ENCODE measurements at regions not wholly inside any gene's neighbourhood (a gene's known extent, or its start where the extent isn't known, plus 50 kb on each side); places are given as distances from the start of the nearest gene placed in this dataset.

DNA sequence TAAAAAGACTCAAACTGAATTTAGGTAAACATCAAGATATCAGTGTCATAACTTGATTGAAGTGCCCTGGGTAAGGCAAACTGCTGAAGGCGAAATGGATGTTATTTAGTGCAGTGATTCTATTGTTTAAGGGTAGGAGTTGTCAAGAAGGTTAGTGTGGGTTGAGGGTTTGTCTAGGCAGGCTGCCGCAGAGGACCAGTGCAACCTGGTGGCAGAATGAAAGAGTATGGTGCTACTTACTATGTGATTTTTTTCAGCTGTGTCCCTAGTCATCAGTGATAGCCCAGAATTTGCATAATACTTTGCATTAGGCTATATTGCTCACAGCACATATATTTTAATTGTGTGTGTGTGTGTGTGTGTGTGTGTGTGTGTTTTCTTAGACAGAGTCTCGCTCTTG lies 1127.0 kb downstream of the GALC start:
- Histone ChIP-seq H3K9me3 (no peaks in the 10 kb centered on the region), H3K4me1 (no peaks in the 10 kb centered on the region), H3K27ac (no peak overlapping the region), H3K27me3 (no peaks in the 10 kb centered on the region), H3K4me3 (no peak overlapping the region), H3K36me3 (no peaks in the 10 kb centered on the region)
- TF ChIP-seq, protein P1, sequence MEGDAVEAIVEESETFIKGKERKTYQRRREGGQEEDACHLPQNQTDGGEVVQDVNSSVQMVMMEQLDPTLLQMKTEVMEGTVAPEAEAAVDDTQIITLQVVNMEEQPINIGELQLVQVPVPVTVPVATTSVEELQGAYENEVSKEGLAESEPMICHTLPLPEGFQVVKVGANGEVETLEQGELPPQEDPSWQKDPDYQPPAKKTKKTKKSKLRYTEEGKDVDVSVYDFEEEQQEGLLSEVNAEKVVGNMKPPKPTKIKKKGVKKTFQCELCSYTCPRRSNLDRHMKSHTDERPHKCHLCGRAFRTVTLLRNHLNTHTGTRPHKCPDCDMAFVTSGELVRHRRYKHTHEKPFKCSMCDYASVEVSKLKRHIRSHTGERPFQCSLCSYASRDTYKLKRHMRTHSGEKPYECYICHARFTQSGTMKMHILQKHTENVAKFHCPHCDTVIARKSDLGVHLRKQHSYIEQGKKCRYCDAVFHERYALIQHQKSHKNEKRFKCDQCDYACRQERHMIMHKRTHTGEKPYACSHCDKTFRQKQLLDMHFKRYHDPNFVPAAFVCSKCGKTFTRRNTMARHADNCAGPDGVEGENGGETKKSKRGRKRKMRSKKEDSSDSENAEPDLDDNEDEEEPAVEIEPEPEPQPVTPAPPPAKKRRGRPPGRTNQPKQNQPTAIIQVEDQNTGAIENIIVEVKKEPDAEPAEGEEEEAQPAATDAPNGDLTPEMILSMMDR (IDR thresholded peaks at IDR 0.05) = no peak
- no peak for TF ChIP-seq POLR2A (IDR thresholded peaks at IDR 0.05)
- DNase-seq = no peak
- intact Hi-C loops (cut with DNase I) = no loop called here
- 83 to 93% methylated on average over 3 of the region's 3 CpGs for whole genome bisulfite sequencing, 2 donors

DNA sequence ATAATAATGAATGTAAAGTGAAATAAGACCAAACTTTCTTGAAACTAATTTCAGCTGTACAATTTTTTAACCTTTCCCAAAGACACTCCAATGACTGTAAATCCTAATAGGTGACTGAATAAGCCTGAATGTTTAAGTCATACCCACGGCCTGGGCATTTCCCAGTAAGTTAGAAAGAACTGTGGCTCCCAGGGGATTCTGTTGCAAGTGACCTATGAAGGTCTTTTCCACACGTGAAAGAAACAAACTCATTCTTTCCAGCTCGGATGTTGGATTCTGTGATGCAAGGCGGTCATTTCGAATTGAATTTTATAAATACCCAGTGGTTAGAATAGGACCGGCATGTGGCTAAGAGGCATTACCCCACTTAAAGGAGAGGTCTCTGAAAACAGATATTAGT lies 1134.4 kb downstream of the GALC start:
- no peaks in the 10 kb centered on the region for H3K36me3 ChIP-seq
- TF ChIP-seq, protein P1 (IDR thresholded peaks at IDR 0.05) = no peak
- TF ChIP-seq POLR2A (IDR thresholded peaks at IDR 0.05) = no peak
- intact Hi-C loops (cut with DNase I) = no loop called here
- H3K4me1 ChIP-seq = no peaks in the 10 kb centered on the region
- no peak overlapping the region for H3K4me3 ChIP-seq
- no peak for DNase-seq
- 53 to 60% methylated on average over 6 of the region's 6 CpGs for WGBS, 2 donors
- no peaks in the 10 kb centered on the region for H3K9me3 ChIP-seq
- H3K27me3 ChIP-seq = no peaks in the 10 kb centered on the region
- no peak overlapping the region for H3K27ac ChIP-seq

DNA sequence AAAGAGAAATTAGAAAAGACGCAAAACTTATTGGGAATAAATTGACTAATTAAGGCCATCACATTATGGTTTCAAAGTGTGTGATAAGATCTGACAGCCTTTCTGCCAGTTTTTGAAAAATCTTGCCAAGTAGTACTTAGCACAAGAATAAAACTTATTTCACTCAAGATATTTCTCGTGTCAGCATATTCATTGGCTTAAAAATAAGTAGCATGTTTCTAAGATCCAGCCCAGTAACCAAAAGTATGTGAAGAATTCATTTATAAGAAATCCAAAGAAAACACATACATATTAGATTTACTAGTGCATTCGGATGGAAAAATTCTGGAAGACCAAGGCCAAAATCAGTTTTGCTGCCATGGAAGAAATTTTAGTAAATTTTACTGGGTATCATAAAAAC lies 1135.0 kb downstream of the GALC start:
- intact Hi-C loops (cut with DNase I) = no loop called here
- H3K36me3 ChIP-seq = no peaks in the 10 kb centered on the region
- H3K27me3 ChIP-seq = no peaks in the 10 kb centered on the region
- H3K4me3 ChIP-seq = no peak overlapping the region
- no peaks in the 10 kb centered on the region for H3K9me3 ChIP-seq
- H3K4me1 ChIP-seq = no peaks in the 10 kb centered on the region
- H3K27ac ChIP-seq = no peak overlapping the region
- WGBS, 2 donors = 58 to 60% methylated on average over 3 of the region's 3 CpGs
- no peak for TF ChIP-seq POLR2A (IDR thresholded peaks at IDR 0.05)
- TF ChIP-seq, protein P1 (IDR thresholded peaks at IDR 0.05) = no peak
- no peak for DNase-seq

DNA sequence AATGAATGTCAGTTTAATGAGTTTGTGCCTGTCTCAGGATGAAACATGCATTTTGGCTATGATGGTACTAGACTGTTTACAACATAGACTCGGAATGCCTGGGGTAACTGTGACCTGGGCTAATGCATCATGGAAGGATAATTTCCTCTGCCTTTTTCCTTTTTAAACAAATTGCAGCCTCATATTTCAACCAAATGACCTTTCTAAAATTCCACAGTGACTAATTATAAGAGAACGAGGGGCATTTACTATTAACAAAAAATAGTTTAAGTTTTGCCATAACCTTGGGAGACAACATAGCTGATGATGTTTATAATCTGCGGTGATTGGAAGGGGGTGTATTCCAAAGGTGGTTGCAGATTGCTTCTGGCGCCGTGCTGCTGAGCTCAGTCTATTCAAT lies 1140.5 kb downstream of the GALC start:
- Histone ChIP-seq H3K36me3 (no peaks in the 10 kb centered on the region), H3K4me3 (no peak overlapping the region), H3K27ac (no peak overlapping the region), H3K9me3 (no peaks in the 10 kb centered on the region), H3K27me3 (no peaks in the 10 kb centered on the region), H3K4me1 (no peaks in the 10 kb centered on the region)
- TF ChIP-seq, protein P1 (IDR thresholded peaks at IDR 0.05) = no peak
- TF ChIP-seq POLR2A (IDR thresholded peaks at IDR 0.05) = no peak
- DNase-seq = no peak
- whole genome bisulfite sequencing, 2 donors = 52 to 57% methylated on average over 5 of the region's 5 CpGs
- intact Hi-C loops (cut with DNase I) = no loop called here

DNA sequence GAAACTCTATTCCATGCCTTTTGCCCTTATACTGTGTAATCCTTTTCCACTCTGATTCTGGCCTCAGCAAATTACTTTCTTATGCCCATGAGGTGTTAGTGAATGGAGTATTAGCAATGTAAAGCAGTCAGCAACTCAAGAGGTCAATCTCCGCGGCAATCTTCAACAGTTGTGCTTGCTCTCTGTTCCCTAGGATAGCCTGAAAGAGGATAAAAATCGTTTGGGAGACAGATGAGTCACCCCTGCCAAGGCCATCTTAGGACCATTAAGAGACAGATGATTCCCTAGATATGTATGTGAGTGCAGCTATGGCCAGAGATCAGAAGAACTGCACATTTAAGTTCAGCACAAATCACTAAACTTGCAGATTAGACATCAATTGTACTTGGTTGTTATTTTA lies 1145.8 kb downstream of the GALC start:
- no peaks in the 10 kb centered on the region for H3K27me3 ChIP-seq
- H3K4me3 ChIP-seq = no peak overlapping the region
- intact Hi-C loops (cut with DNase I) = no loop called here
- H3K36me3 ChIP-seq = no peaks in the 10 kb centered on the region
- no peaks in the 10 kb centered on the region for H3K4me1 ChIP-seq
- TF ChIP-seq POLR2A (IDR thresholded peaks at IDR 0.05) = no peak
- TF ChIP-seq, protein P1 (IDR thresholded peaks at IDR 0.05) = no peak
- no peak for DNase-seq
- H3K9me3 ChIP-seq = no peaks in the 10 kb centered on the region
- 56 to 62% methylated on average over 3 of the region's 3 CpGs for WGBS, 2 donors
- no peak overlapping the region for H3K27ac ChIP-seq

Measured in esophagus squamous epithelium (tissue), 5 donors.